MCF 10A (cell line): ENCODE measurements at regions not wholly inside any gene's neighbourhood (a gene's known extent, or its start where the extent isn't known, plus 50 kb on each side); places are given as distances from the start of the nearest gene placed in this dataset.

Experiments
- BruUV-seq: library from RNA; stranded (reverse); fragments of 400-500 nt; replicated peaks from 2 replicates; lab custom pipeline; 2021; lab: Mats Ljungman, UMichigan
- CTCF ChIA-PET: fragments of 300-600 bp; sonication (Branson Sonifier 250); formaldehyde crosslinking; extraction: SDS; loops from one replicate; lab custom pipeline; 2021; ENCODE audit warnings: antibody characterized with exemption, inconsistent platforms; lab: Yijun Ruan, JAX
- POLR2A ChIA-PET: fragments of 300-600, 350-650 bp; sonication (Branson Sonifier 250); formaldehyde crosslinking; extraction: SDS; loops from one replicate; lab custom pipeline; 2020; ENCODE audit warnings: antibody characterized with exemption, inconsistent platforms; lab: Yijun Ruan, JAX
- DNase-seq: peaks from one replicate; pipeline ENCODE4 v3.0.0-alpha.2; 2018; ENCODE audit not compliant: unreplicated experiment
- H3K27ac Mint-ChIP-seq: one replicate; pipeline ENCODE4 v1.8.0; 2022; ENCODE audit warnings: mild to moderate bottlenecking, low read depth, mixed read lengths; ENCODE audit not compliant: unreplicated experiment
- H3K27me3 Mint-ChIP-seq: one replicate; pipeline ENCODE4 v1.8.0; 2022; ENCODE audit warnings: mixed read lengths; ENCODE audit not compliant: insufficient read depth, unreplicated experiment
- H3K36me3 Mint-ChIP-seq: one replicate; pipeline ENCODE4 v1.8.0; 2022; ENCODE audit warnings: mild to moderate bottlenecking, moderate library complexity, mixed read lengths; ENCODE audit not compliant: insufficient read depth, unreplicated experiment
- H3K4me1 Mint-ChIP-seq: one replicate; pipeline ENCODE4 v1.8.0; 2022; ENCODE audit warnings: mixed read lengths; ENCODE audit not compliant: insufficient read depth, unreplicated experiment
- H3K4me3 Mint-ChIP-seq: one replicate; pipeline ENCODE4 v1.8.0; 2022; ENCODE audit warnings: mild to moderate bottlenecking, moderate library complexity, mixed read lengths; ENCODE audit not compliant: unreplicated experiment
- H3K9me3 Mint-ChIP-seq: one replicate; pipeline ENCODE4 v1.8.0; 2022; ENCODE audit warnings: mixed read lengths; ENCODE audit not compliant: unreplicated experiment
- CTCF ChIP-seq: fragments of 200-600 bp; IDR thresholded peaks from one replicate; pipeline ENCODE4 v1.8.0; 2022; ENCODE audit warnings: antibody characterized with exemption, mild to moderate bottlenecking; ENCODE audit not compliant: unreplicated experiment
- intact Hi-C: fragments of 100-400 bp; cut with micrococcal nuclease; formaldehyde crosslinking; loops from 2 replicates; pipeline ENCODE4 v1.14.1; 2022

GRCh38 chr6:743320-744096, 50.6 kb upstream of the EXOC2 start:
- Mint-ChIP-seq H3K9me3 (no peaks in the 10 kb centered on the region), H3K36me3 (no peaks in the 10 kb centered on the region), H3K27ac (no peak overlapping the region), H3K4me3 (no peak overlapping the region), H3K4me1 (no peaks in the 10 kb centered on the region), H3K27me3 (no peaks in the 10 kb centered on the region)
- BruUV-seq, result no TSS peak
- POLR2A ChIA-PET, result no interaction called here
- DNase-seq, result no peak
- CTCF ChIA-PET, result interaction anchor here (0.6 kb wide), 1 partner anchor 44 kb away, joined by 3 read pairs; no protein-coding TSS in a partner anchor
- intact Hi-C loops, result no loop called here
- no peak for TF ChIP-seq CTCF
